NCI-H446 (cell line): ENCODE measurements at regions not wholly inside any gene's neighbourhood (a gene's known extent, or its start where the extent isn't known, plus 50 kb on each side); places are given as distances from the start of the nearest gene placed in this dataset.

ENCODE experiments used
- DNase-seq, 2 experiments: peaks; one replicate each; lab custom pipeline; 2025; lab: John Stamatoyannopoulos, UW

- no peak for DNase-seq
These were observed 498.5 kb upstream of the HS6ST1 start for GRCh38 chr2:128817171-128817570.

GRCh38 chr2:128817813-128818212 is 499.1 kb upstream of the HS6ST1 start:
- DNase-seq: no peak

GRCh38 chr2:128818248-128818647 is 499.6 kb upstream of the HS6ST1 start:
- DNase-seq: no peak

- DNase-seq: no peak
These were observed 500.2 kb upstream of the HS6ST1 start for GRCh38 chr2:128818704-128819491.

GRCh38 chr2:128820452-128820851 is 501.8 kb upstream of the HS6ST1 start:
- peak in 1 of 2 experiments; percentile 16 for DNase-seq

- DNase-seq: no peak
These were observed 502.3 kb upstream of the HS6ST1 start for GRCh38 chr2:128821010-128821409.

- no peak for DNase-seq
These were observed 514.4 kb upstream of the HS6ST1 start for GRCh38 chr2:128832946-128833663.

- no peak for DNase-seq
These were observed 515.0 kb upstream of the HS6ST1 start for GRCh38 chr2:128833664-128834027.

- DNase-seq: no peak
These were observed 515.7 kb upstream of the HS6ST1 start for GRCh38 chr2:128834207-128834879.

GRCh38 chr2:128834880-128835252 is 516.2 kb upstream of the HS6ST1 start:
- DNase-seq: no peak

GRCh38 chr2:128835342-128835855 is 516.7 kb upstream of the HS6ST1 start:
- no peak for DNase-seq

- DNase-seq: no peak
These were observed 517.3 kb upstream of the HS6ST1 start for GRCh38 chr2:128835974-128836373.

- no peak for DNase-seq
These were observed 518.0 kb upstream of the HS6ST1 start for GRCh38 chr2:128836559-128837100.

GRCh38 chr2:128838244-128838643 is 519.6 kb upstream of the HS6ST1 start:
- DNase-seq: no peak

GRCh38 chr2:128841803-128842202 is 523.1 kb upstream of the HS6ST1 start:
- no peak for DNase-seq

- DNase-seq: no peak
These were observed 548.6 kb upstream of the HS6ST1 start for GRCh38 chr2:128867311-128867710.

- no peak for DNase-seq
These were observed 549.4 kb upstream of the HS6ST1 start for GRCh38 chr2:128867936-128868636.

- no peak for DNase-seq
These were observed 550.3 kb upstream of the HS6ST1 start for GRCh38 chr2:128868686-128869551.

GRCh38 chr2:128874608-128875007 is 555.9 kb upstream of the HS6ST1 start:
- DNase-seq: no peak

GRCh38 chr2:128876986-128877983 is 558.6 kb upstream of the HS6ST1 start:
- no peak for DNase-seq
